ENCODE measurements at regions not wholly inside any gene's neighbourhood (a gene's known extent, or its start where the extent isn't known, plus 50 kb on each side); places are given as distances from the start of the nearest gene placed in this dataset.

- Mint-ChIP-seq H3K27me3 (no peaks in the 10 kb centered on the region), H3K27ac (no peak overlapping the region)
Measured at GRCh38 chr3:5466717-5467116, 279.2 kb downstream of the EDEM1 start.

GRCh38 chr3:5473471-5473870, 286.0 kb downstream of the EDEM1 start:
- Mint-ChIP-seq H3K4me3 (ENCODE audit: low read depth) (no peak overlapping the region), H3K36me3 (ENCODE audit: insufficient read depth) (no peaks in the 10 kb centered on the region), H3K9me3 (ENCODE audit: low read depth) (peaks cover 3% of the 10 kb centered on the region), H3K27me3 (peaks cover 2% of the 10 kb centered on the region), H3K27ac (no peak overlapping the region), H3K4me1 (ENCODE audit: low read depth) (no peaks in the 10 kb centered on the region)
- no peak for DNase-seq (ENCODE audit: low spot score, unreplicated experiment)
- TF ChIP-seq CTCF (IDR thresholded peaks at IDR 0.05; ENCODE audit: unreplicated experiment) = no peak

More at GRCh38 chr3:5466717-5467116, 279.2 kb downstream of the EDEM1 start:
- no peaks in the 10 kb centered on the region for H3K4me1 Mint-ChIP-seq (ENCODE audit: low read depth)
- H3K9me3 Mint-ChIP-seq (ENCODE audit: low read depth) = no peaks in the 10 kb centered on the region
- H3K4me3 Mint-ChIP-seq (ENCODE audit: low read depth) = no peak overlapping the region
- no peak for TF ChIP-seq CTCF (IDR thresholded peaks at IDR 0.05; ENCODE audit: unreplicated experiment)
- DNase-seq (ENCODE audit: low spot score, unreplicated experiment) = no peak
- no peaks in the 10 kb centered on the region for H3K36me3 Mint-ChIP-seq (ENCODE audit: insufficient read depth)

GRCh38 chr3:5476403-5476802, 288.9 kb downstream of the EDEM1 start:
- no peak for DNase-seq (ENCODE audit: low spot score, unreplicated experiment)
- Mint-ChIP-seq H3K27me3 (peaks cover 2% of the 10 kb centered on the region), H3K36me3 (ENCODE audit: insufficient read depth) (no peaks in the 10 kb centered on the region), H3K4me1 (ENCODE audit: low read depth) (peaks cover 3% of the 10 kb centered on the region), H3K9me3 (ENCODE audit: low read depth) (peaks cover 3% of the 10 kb centered on the region), H3K27ac (no peak overlapping the region), H3K4me3 (ENCODE audit: low read depth) (no peak overlapping the region)
- TF ChIP-seq CTCF (IDR thresholded peaks at IDR 0.05; ENCODE audit: unreplicated experiment) = no peak

- Mint-ChIP-seq H3K4me3 (ENCODE audit: low read depth) (no peak overlapping the region), H3K27me3 (peaks cover 1% of the 10 kb centered on the region), H3K9me3 (ENCODE audit: low read depth) (peaks cover 3% of the 10 kb centered on the region), H3K36me3 (ENCODE audit: insufficient read depth) (no peaks in the 10 kb centered on the region), H3K27ac (no peak overlapping the region), H3K4me1 (ENCODE audit: low read depth) (peaks cover 3% of the 10 kb centered on the region)
- no peak for DNase-seq (ENCODE audit: low spot score, unreplicated experiment)
- no peak for TF ChIP-seq CTCF (IDR thresholded peaks at IDR 0.05; ENCODE audit: unreplicated experiment)
Measured at GRCh38 chr3:5479229-5479799, 291.8 kb downstream of the EDEM1 start.

- Mint-ChIP-seq H3K36me3 (ENCODE audit: insufficient read depth) (no peaks in the 10 kb centered on the region), H3K4me3 (ENCODE audit: low read depth) (no peak overlapping the region), H3K9me3 (ENCODE audit: low read depth) (peaks cover 3% of the 10 kb centered on the region), H3K27ac (no peak overlapping the region), H3K4me1 (ENCODE audit: low read depth) (peaks cover 3% of the 10 kb centered on the region), H3K27me3 (no peaks in the 10 kb centered on the region)
- DNase-seq (ENCODE audit: low spot score, unreplicated experiment) = no peak
- no peak for TF ChIP-seq CTCF (IDR thresholded peaks at IDR 0.05; ENCODE audit: unreplicated experiment)
Measured at GRCh38 chr3:5480190-5480589, 292.7 kb downstream of the EDEM1 start.
